DMS153 treated with DMSO at 0.1 percent for 48 hours (cell line): ENCODE measurements at regions not wholly inside any gene's neighbourhood (a gene's known extent, or its start where the extent isn't known, plus 50 kb on each side); places are given as distances from the start of the nearest gene placed in this dataset.

Source experiments
- DNase-seq: peaks from one replicate; lab custom pipeline; 2025; ENCODE audit not compliant: unreplicated experiment; lab: John Stamatoyannopoulos, UW

DNA sequence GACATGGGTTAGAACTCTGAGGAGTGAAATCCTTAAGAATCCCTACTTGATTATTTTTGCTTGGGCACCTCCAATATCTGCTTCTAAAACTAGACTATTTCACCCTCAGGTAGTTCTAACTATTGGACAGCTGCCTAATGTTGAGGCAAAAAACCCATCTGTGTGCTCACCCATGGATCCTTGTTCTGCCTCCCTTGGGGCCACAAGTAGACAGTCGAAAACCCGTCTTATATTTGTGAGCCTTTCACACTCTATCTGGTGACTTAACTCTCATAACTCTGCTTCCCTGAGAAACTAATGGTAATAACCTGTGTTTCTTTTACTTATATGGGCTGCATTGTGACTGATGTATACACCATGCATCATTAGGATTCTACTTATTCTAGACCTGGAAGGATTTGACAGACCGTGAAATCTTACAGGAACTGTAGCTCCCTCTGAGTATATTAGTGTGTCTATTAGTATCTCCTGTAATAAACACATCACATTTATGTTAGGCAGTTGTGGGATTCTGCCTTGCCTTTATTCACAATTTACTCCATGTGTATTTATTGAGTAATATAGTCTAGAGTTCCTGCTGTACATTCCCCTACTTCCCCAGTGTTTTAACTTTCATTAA is 94.6 kb upstream of the SGCD start:
- DNase-seq: no peak

GRCh38 chr5:156237361-156237760 is 89.6 kb upstream of the SGCD start:
- no peak for DNase-seq

GRCh38 chr5:156239800-156240199 is 87.2 kb upstream of the SGCD start:
- DNase-seq: no peak

- no peak for DNase-seq
Observed at GRCh38 chr5:156240414-156240813, 86.5 kb upstream of the SGCD start.

DNA sequence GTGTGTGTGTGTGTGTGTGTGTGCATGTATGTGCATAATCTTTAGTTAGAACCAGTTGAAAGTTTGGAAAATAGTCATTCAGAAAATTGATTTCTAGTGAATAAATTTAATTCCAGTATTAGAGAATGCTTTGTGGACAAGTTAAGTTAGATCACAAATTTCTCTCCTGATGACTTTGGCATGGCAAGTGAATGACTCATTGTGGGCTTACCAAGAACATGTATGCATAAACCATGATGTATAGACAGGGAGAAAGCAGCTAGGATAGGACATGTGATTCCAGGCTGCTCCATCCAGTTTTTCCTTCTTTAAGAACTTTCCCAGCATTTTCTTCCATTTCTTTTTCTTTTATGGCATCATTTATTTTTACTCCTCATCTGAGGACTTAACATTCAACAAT is 85.7 kb upstream of the SGCD start:
- DNase-seq: no peak

DNA sequence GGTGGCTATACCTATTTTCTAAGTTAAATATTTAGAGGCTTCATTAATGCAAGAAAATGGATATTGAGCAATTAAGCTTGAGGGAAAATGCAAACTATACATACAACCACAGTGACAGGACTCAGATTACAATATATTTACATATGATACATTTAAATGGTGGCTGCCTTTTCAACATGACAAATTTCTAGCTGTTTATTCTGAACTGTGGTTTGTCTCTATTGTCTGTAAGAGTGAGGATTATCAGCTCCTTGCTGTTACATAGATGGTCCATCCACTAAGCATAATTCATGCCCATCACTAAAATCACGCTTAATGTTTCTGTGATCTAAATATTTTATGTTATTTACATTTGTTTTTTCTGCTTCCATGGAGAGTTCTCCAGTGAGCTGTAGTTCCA is 81.1 kb upstream of the SGCD start:
- no peak for DNase-seq

DNA sequence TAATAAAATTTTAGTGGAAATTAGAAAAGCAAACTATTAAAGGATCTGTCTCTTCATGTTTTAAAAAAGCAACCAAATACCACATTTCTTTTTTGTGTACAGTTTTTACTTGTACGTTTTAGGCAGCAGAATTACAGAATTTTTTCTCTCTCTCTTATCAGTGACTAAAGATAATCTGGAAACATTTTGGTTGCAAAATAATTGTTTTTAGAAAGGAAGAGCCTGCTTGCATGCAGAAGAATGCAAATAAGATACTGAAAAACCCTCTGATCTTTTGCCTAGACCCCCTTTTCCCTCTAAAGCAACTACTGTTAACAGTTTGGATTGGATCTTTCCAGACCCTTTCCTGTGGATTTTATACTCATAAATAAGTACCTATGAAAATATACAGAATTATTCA is 75.9 kb upstream of the SGCD start:
- no peak for DNase-seq

DNA sequence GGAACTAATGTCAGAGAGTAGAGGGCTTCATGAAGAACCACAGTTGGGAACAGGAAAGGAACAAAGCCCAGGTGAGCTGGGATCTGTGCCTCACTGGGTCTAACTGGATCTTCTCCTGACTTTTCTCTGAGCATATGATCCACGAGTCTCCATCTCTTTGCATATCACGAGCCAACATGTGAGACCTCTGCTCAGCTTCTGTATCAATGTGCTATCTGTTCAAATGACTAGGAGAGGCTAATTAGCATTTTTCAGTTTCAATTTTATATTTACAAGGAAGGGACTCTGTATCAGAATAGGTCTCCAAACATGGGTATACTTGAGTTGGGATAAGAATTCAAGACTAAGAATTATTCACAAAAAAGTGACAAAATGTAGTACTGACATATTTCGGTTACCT is 73.8 kb upstream of the SGCD start:
- DNase-seq: no peak

DNA sequence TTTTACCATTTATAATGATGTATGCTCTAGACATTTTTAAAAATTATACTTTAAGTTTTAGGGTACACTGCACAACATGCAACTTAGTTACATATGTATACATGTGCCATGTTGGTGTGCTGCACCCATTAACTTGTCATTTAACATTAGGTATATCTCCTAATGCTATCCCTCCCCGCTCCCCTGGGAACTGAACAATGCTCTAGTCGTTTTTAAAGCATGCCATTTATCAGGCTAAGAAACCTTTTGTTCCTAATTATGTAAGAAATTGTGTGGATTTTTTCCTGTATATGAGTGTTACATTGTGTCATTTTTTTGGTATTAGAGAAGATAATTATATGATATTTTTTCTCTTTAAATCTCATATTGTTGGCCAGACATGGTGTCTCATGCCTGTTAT is 72.8 kb upstream of the SGCD start:
- DNase-seq: no peak

DNA sequence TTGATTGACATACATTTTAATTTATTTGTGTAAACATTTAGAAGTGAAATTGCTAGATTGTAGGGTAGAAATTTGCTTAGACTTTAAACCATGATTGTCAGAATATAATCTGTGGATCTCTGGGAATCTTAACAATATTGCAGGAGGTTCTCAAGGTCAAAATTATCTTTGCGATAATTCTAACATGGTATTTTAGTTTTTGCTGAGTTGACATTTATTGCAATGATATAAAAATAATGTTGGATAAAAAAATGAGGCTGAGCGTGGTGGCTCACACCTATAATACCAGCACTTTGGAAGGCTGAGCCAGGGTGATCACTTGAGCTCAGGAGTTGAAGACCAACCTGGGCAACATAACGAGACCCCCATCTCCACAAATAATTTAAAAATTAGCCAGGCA is 70.3 kb upstream of the SGCD start:
- no peak for DNase-seq

GRCh38 chr5:156258934-156259333 is 68.0 kb upstream of the SGCD start:
- DNase-seq: no peak

DNA sequence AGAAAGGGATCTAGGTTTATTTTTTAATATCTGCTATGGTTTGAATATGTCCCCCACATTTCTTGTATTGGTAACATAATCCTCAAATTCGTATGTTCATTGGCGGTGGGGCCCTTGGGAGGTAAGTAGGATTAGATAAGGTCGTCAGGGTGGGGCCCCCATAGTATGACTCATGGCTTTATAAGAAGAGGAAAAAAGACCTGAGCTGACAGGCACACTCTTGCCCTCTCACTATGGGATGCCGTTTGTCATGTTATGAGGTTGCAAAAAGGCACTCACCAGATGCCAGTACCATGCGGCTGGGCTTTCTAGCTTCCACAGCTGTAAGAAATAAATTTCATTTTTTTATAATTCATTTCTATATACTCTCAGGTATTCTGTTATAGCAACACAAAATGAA is 67.3 kb upstream of the SGCD start:
- DNase-seq: no peak

DNA sequence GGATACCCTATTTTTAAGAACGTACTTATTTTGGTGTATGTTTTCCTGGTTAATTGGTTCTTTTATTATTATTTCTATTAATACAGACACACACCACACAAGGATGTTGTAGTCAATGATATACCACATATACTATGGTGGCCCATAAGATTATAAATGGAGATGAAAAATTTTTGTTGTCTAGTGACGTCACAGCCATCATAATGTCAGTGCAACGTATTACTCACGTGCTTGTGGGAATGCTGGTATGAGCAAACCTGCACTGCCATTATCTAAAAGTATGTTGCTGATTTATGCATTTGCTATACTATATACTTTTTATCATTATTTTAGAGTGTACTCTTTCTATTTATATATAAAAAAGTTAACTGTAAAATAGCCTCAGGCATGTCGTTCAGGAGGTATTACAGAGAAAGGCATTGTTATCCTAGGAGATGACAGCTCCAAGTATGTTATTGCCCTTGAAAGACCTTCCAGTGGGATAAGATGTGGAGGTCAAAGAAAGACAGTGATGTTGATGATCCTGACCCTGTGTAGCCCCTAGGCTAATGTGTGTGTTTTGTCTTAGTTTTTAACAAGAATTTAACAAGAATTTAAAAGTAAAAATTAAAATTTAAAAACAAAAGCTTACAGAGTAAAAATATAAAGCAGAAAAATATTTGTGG is 65.6 kb upstream of the SGCD start:
- DNase-seq: no peak

- DNase-seq: no peak
Observed at GRCh38 chr5:156271569-156271968, 55.4 kb upstream of the SGCD start.

DNA sequence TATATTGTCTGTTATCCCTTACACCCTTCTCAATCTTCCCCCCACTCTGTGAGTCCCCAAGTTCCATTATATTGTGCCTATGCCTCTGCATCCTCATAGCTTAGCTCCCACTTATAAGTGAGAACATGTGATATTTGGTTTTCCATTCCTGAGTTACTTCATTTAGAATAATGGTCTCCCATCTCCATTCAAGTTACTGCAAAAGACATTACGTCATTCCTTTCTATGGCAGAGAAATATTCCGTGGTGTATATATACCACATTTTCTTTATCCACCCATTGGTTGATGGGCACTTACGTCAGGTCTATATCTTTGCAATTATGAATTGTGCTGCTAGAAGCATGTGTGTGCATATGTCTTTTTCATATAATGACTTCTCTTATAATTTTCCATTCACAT is 54.8 kb upstream of the SGCD start:
- DNase-seq: no peak

DNA sequence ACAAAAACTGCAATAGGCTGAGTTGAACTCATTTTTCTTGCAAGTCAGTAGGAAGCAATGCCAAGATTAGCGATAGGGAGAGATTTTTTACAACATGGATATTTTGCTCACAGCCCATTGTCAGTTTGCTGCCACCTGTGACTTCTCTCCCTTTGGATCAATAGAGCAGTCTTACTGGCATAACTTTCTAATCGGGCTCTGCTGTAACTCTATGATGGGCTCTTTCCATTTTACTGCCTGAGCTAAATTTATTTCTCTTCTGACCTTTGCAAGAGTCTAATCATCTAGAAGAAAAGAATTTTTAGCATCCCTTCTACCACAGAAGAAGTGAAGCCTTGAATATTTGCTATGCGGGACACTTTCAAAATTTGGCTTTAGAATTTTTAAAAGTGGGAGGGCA is 53.6 kb upstream of the SGCD start:
- no peak for DNase-seq

- DNase-seq: no peak
Observed at GRCh38 chr5:156274453-156274852, 52.5 kb upstream of the SGCD start.
